ENCODE measurements at regions not wholly inside any gene's neighbourhood (a gene's known extent, or its start where the extent isn't known, plus 50 kb on each side); places are given as distances from the start of the nearest gene placed in this dataset.

DNA sequence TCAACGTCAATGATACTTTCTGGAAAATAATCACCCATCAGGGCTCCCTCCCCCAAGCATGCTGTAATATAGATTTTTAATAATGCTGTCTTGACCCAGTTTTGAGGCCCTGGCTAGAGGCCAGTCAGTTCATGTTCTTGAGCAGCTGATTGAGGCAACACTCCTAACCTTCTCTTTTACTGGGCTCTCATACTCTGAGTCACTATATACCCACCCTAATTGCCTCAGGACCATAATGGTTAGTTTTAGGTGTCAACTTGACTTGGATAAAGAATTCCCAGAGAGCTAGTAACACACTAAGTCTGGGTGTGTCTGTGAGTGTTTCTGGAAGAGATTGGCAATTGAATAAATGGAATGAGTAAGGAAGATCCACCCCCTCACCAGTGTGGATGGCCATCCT lies 527.0 kb upstream of the ATP2B1 start:
- no peak for TF ChIP-seq CTCF (IDR thresholded peaks at IDR 0.05; ENCODE audit: insufficient read depth, low read length, poor library complexity, severe bottlenecking)
- no peak for TF ChIP-seq EZH2phosphoT487 (conservative IDR thresholded peaks at IDR 0.05; ENCODE audit: low read length)

DNA sequence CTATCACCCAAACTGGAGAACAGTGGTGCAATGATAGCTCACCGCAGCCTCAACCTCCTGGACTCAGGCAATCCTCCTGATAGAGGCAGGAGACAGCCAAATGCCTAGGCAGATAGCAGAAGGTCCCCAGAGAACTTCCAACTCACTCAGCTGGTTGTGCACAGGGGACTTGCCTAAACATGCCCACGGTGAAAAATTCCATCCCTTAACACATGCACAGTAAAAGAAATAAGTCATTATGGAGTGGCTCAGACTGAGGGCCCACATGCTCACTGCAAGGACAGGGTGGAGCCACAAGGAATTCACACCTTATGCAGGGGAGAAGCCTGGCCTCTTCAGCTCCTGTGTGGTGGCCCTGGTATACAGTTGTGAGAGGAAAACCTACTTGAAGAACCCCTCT lies 525.8 kb upstream of the ATP2B1 start:
- TF ChIP-seq CTCF (IDR thresholded peaks at IDR 0.05; ENCODE audit: insufficient read depth, low read length, poor library complexity, severe bottlenecking) (no peak), EZH2phosphoT487 (conservative IDR thresholded peaks at IDR 0.05; ENCODE audit: low read length) (no peak)
- Histone ChIP-seq H3K36me3 (ENCODE audit: low read length) (no peaks in the 10 kb centered on the region), H2AFZ (ENCODE audit: low read depth, low read length, severe bottlenecking) (no peak overlapping the region), H3K9me3 (ENCODE audit: insufficient read depth, low read length) (no peaks in the 10 kb centered on the region), H3K9me2 (replicated peaks; ENCODE audit: insufficient read depth, low read length) (no peaks in the 10 kb centered on the region), H3F3A (ENCODE audit: insufficient read depth) (no peaks in the 10 kb centered on the region), H3K27me3 (ENCODE audit: low read length) (no peaks in the 10 kb centered on the region), H3K4me3 (ENCODE audit: insufficient read depth, low read length, poor library complexity, severe bottlenecking) (no peak overlapping the region), H3K27ac (ENCODE audit: low read depth, low read length) (no peak overlapping the region), H4K20me1 (ENCODE audit: low read depth, low read length) (no peaks in the 10 kb centered on the region), H3K4me2 (ENCODE audit: low read depth, low read length, poor library complexity, severe bottlenecking) (no peak overlapping the region), H3K79me2 (ENCODE audit: insufficient read depth, low read length) (no peaks in the 10 kb centered on the region), H3K9ac (ENCODE audit: low read length) (no peak overlapping the region)

More for the DNA sequence above, 527.0 kb upstream of the ATP2B1 start:
- Histone ChIP-seq H3K27me3 (ENCODE audit: low read length) (no peaks in the 10 kb centered on the region), H3K9me3 (ENCODE audit: insufficient read depth, low read length) (no peaks in the 10 kb centered on the region), H3K27ac (ENCODE audit: low read depth, low read length) (no peak overlapping the region), H3K9ac (ENCODE audit: low read length) (no peak overlapping the region), H4K20me1 (ENCODE audit: low read depth, low read length) (no peaks in the 10 kb centered on the region), H3K4me3 (ENCODE audit: insufficient read depth, low read length, poor library complexity, severe bottlenecking) (no peak overlapping the region), H3F3A (ENCODE audit: insufficient read depth) (no peaks in the 10 kb centered on the region), H3K4me2 (ENCODE audit: low read depth, low read length, poor library complexity, severe bottlenecking) (no peak overlapping the region), H3K36me3 (ENCODE audit: low read length) (no peaks in the 10 kb centered on the region), H3K79me2 (ENCODE audit: insufficient read depth, low read length) (no peaks in the 10 kb centered on the region), H3K9me2 (replicated peaks; ENCODE audit: insufficient read depth, low read length) (no peaks in the 10 kb centered on the region), H2AFZ (ENCODE audit: low read depth, low read length, severe bottlenecking) (no peak overlapping the region)

DNA sequence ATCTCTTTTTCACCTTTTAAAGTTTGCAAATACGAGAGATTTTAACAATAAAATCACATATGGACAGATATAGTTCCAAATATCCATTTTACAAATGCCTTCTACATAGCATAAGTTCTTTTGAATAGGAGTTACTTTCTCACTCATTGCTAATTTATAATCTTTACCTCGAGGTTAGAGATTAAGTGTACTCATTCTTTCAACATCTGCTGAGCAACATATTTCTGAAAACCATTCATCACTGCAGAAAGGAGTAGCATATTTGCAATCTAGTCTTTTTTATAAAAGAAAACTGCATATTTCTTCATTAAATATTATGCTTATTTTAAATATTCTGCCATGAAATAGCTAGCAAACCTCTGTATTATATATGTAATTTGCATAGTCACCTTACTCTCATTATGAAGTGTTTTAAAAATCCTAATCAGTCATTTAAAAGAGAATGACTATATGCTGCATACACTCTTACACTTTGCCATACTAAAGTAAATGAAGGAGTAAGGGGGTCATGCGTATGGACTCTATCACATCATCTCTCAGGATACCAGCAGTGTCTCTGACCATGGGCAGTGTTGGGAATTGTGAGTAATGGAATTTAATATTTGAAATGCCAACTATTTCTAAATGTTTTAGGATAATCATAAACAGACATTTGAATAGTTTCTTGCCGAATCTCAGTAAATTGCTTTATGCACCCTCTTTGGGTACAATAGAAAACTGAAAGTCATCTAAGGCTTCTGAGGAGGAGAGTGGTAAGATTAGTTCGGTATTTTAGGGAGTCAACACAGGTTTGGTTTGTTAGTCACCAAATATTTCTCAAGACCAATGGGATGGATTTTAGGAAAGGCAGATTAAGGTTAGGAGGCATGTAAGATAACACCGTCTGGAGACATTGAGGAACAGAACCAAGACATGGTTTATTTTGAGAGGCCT lies 524.8 kb upstream of the ATP2B1 start:
- TF ChIP-seq EZH2phosphoT487 (conservative IDR thresholded peaks at IDR 0.05; ENCODE audit: low read length) (no peak), CTCF (IDR thresholded peaks at IDR 0.05; ENCODE audit: insufficient read depth, low read length, poor library complexity, severe bottlenecking) (no peak)
- H3K27ac ChIP-seq (ENCODE audit: low read depth, low read length): no peak overlapping the region

More for the DNA sequence above, 524.8 kb upstream of the ATP2B1 start:
- Histone ChIP-seq H3K79me2 (ENCODE audit: insufficient read depth, low read length) (no peaks in the 10 kb centered on the region), H4K20me1 (ENCODE audit: low read depth, low read length) (no peaks in the 10 kb centered on the region), H3K9me3 (ENCODE audit: insufficient read depth, low read length) (no peaks in the 10 kb centered on the region), H3K4me3 (ENCODE audit: insufficient read depth, low read length, poor library complexity, severe bottlenecking) (no peak overlapping the region), H3K9me2 (replicated peaks; ENCODE audit: insufficient read depth, low read length) (no peaks in the 10 kb centered on the region), H2AFZ (ENCODE audit: low read depth, low read length, severe bottlenecking) (no peak overlapping the region), H3K9ac (ENCODE audit: low read length) (no peak overlapping the region), H3K36me3 (ENCODE audit: low read length) (no peaks in the 10 kb centered on the region), H3K4me2 (ENCODE audit: low read depth, low read length, poor library complexity, severe bottlenecking) (no peak overlapping the region), H3F3A (ENCODE audit: insufficient read depth) (no peaks in the 10 kb centered on the region), H3K27me3 (ENCODE audit: low read length) (no peaks in the 10 kb centered on the region)
